T-helper 9 cell (primary cell): ENCODE measurements at regions not wholly inside any gene's neighbourhood (a gene's known extent, or its start where the extent isn't known, plus 50 kb on each side); places are given as distances from the start of the nearest gene placed in this dataset.
"Not testable (repeated sequence)": the region's sequence is repeated elsewhere in the genome, so short reads cannot be mapped to it uniquely, and the experiment has no call there.

Experiments
- DNase-seq: peaks from one replicate; pipeline ENCODE4 v3.0.0-alpha.2; 2020

GRCh38 chr4:38442073-38442788 is 221.8 kb upstream of the KLF3 start:
- no peak for DNase-seq

GRCh38 chr4:38449506-38450174 is 214.4 kb upstream of the KLF3 start:
- no peak for DNase-seq

- no peak for DNase-seq
These were observed 212.0 kb upstream of the KLF3 start for GRCh38 chr4:38452009-38452408.

- no peak for DNase-seq
These were observed 211.5 kb upstream of the KLF3 start for GRCh38 chr4:38452542-38452941.

- DNase-seq = no peak
These were observed 210.6 kb upstream of the KLF3 start for GRCh38 chr4:38453253-38453881.

- DNase-seq = no peak
These were observed 209.7 kb upstream of the KLF3 start for GRCh38 chr4:38454284-38454683.

GRCh38 chr4:38455092-38455862 is 208.7 kb upstream of the KLF3 start:
- DNase-seq = no peak

GRCh38 chr4:38456096-38456495 is 207.9 kb upstream of the KLF3 start:
- no peak for DNase-seq

GRCh38 chr4:38461342-38461741 is 202.7 kb upstream of the KLF3 start:
- no peak for DNase-seq

- no peak for DNase-seq
These were observed 201.5 kb upstream of the KLF3 start for GRCh38 chr4:38462367-38463055.

GRCh38 chr4:38463268-38463958 is 200.6 kb upstream of the KLF3 start:
- no peak for DNase-seq

GRCh38 chr4:38464328-38464727 is 199.7 kb upstream of the KLF3 start:
- no peak for DNase-seq

GRCh38 chr4:38466401-38466800 is 197.6 kb upstream of the KLF3 start:
- DNase-seq = no peak

GRCh38 chr4:38467296-38467695 is 196.7 kb upstream of the KLF3 start:
- no peak for DNase-seq

- no peak for DNase-seq
These were observed 195.6 kb upstream of the KLF3 start for GRCh38 chr4:38468339-38468866.

- DNase-seq = no peak
These were observed 194.6 kb upstream of the KLF3 start for GRCh38 chr4:38469410-38469809.

GRCh38 chr4:38470735-38471262 is 193.2 kb upstream of the KLF3 start:
- no peak for DNase-seq

- no peak for DNase-seq
These were observed 181.3 kb upstream of the KLF3 start for GRCh38 chr4:38482696-38483095.

GRCh38 chr4:38483628-38484027 is 180.4 kb upstream of the KLF3 start:
- not testable (repeated sequence) for DNase-seq

- DNase-seq = no peak
These were observed 174.8 kb upstream of the KLF3 start for GRCh38 chr4:38489011-38489861.
